HepG2 (cell line): ENCODE measurements at regions not wholly inside any gene's neighbourhood (a gene's known extent, or its start where the extent isn't known, plus 50 kb on each side); places are given as distances from the start of the nearest gene placed in this dataset.

Experiments
- ATAC-seq: fragments of 200-7000 bp; cut with Tn5 transposase; 3 replicates; pipeline ENCODE4 v1.9.1; 2020; ENCODE audit warnings: mild to moderate bottlenecking, moderate library complexity
- BruUV-seq: library from RNA; stranded (reverse); fragments of 400-500 nt; replicated peaks from 2 replicates; lab custom pipeline; 2021; lab: Mats Ljungman, UMichigan
- CTCF ChIA-PET: fragments of 300-600 bp; formaldehyde crosslinking; extraction: SDS; loops from one replicate; lab custom pipeline; 2021; ENCODE audit warnings: low total read pairs, inconsistent platforms, low intra/inter-chr PET ratio; lab: Yijun Ruan, JAX
- POLR2A ChIA-PET: fragments of 350-600 bp; sonication (Branson Sonifier 250); formaldehyde crosslinking; loops from one replicate; lab custom pipeline; 2020; ENCODE audit warnings: antibody characterized with exemption, inconsistent platforms; lab: Yijun Ruan, JAX
- DNase-seq: peaks from one replicate; pipeline ENCODE4 v3.0.0-alpha.2; 2015; ENCODE audit warnings: low spot score
- FAIRE-seq: peaks from 3 replicates; lab custom pipeline; 2011; peaks lifted over from hg19 to GRCh38; lab: Jason Lieb, UNC
- H2AFZ ChIP-seq: one replicate; pipeline ENCODE4 v1.6.1; 2011; ENCODE audit warnings: low read length, inconsistent platforms
- H3K27ac ChIP-seq: fragments of 300-600 bp; 3 replicates; pipeline ENCODE4 v1.8.0; 2011; ENCODE audit warnings: mixed run types, mild to moderate bottlenecking, mixed read lengths, low read length, inconsistent platforms; ENCODE audit not compliant: insufficient read depth; ENCODE audit errors: extremely low read length
- H3K27me3 ChIP-seq, 2 experiments: fragments of 200-600 bp in 1 of 2; 2 replicates in 1 of 2; 3 replicates in 1 of 2; pipeline versions ENCODE4 v1.6.0 to v1.8.0; 2011; ENCODE audit warnings: low read length in 2 of 2, mild to moderate bottlenecking in 2 of 2, moderate library complexity in 2 of 2, inconsistent platforms in 1 of 2; ENCODE audit not compliant: insufficient read depth in 2 of 2, control insufficient read depth in 1 of 2
- H3K36me3 ChIP-seq, 2 experiments: fragments of 200-600 bp in 1 of 2; replicated peaks in 1 of 2; 2 replicates in 1 of 2; 3 replicates in 1 of 2; pipeline versions ENCODE4 v1.5.1 to v1.8.0; 2011; ENCODE audit warnings: low read length in 2 of 2, inconsistent platforms in 1 of 2; ENCODE audit not compliant: insufficient read depth in 2 of 2, control insufficient read depth in 1 of 2
- H3K4me1 ChIP-seq: 2 replicates; pipeline ENCODE4 v1.5.1; 2012; ENCODE audit warnings: low read length, inconsistent platforms; ENCODE audit not compliant: insufficient read depth
- H3K4me2 ChIP-seq: 2 replicates; pipeline ENCODE4 v1.6.0; 2011; ENCODE audit warnings: low read depth, low read length, inconsistent platforms
- H3K4me3 ChIP-seq, 3 experiments: fragments of 200-600 bp in 1 of 3; sonication (generic), shearing (Covaris generic) in 1 of 3; replicated peaks in 1 of 3; 2 replicates each; pipeline ENCODE4 v1.5.1; 2011 to 2016; ENCODE audit warnings: low read length in 3 of 3, inconsistent platforms in 2 of 3, low read depth in 2 of 3, mild to moderate bottlenecking in 2 of 3, control low read depth in 1 of 3, mixed read lengths in 1 of 3; ENCODE audit not compliant: insufficient read depth in 1 of 3
- H3K79me2 ChIP-seq: one replicate; pipeline ENCODE4 v1.6.1; 2011; ENCODE audit warnings: low read length, inconsistent platforms; ENCODE audit not compliant: insufficient read depth
- H3K9ac ChIP-seq: 2 replicates; pipeline ENCODE4 v1.6.0; 2011; ENCODE audit warnings: mild to moderate bottlenecking, low read depth, low read length, inconsistent platforms; ENCODE audit not compliant: insufficient read depth
- H3K9me3 ChIP-seq: 2 replicates; pipeline ENCODE4 v1.5.1; 2012; ENCODE audit warnings: mild to moderate bottlenecking, low read length
- H4K20me1 ChIP-seq: 2 replicates; pipeline ENCODE4 v1.6.0; 2011; ENCODE audit warnings: inconsistent platforms, mild to moderate bottlenecking, low read length, moderate library complexity; ENCODE audit not compliant: insufficient read depth
- DMAP1 ChIP-seq: IDR thresholded peaks from 2 replicates; pipeline ENCODE4 v1.6.1; 2016
- FOXK1 ChIP-seq: sonication (generic); formaldehyde crosslinking; IDR thresholded peaks from 2 replicates; pipeline ENCODE4 v1.4.0; 2020; ENCODE audit warnings: low read depth, missing genetic modification reagents, borderline replicate concordance
- HNF1B ChIP-seq: sonication (generic); formaldehyde crosslinking; IDR thresholded peaks from 2 replicates; pipeline ENCODE4 v1.5.1; 2020; ENCODE audit warnings: mild to moderate bottlenecking, moderate library complexity, missing genetic modification reagents
- MAFG ChIP-seq: sonication (generic); formaldehyde crosslinking; IDR thresholded peaks from 2 replicates; pipeline ENCODE4 v1.5.1; 2020; ENCODE audit warnings: mild to moderate bottlenecking, missing genetic modification reagents
- MIER3 ChIP-seq: IDR thresholded peaks from 2 replicates; pipeline ENCODE4 v1.6.1; 2016; ENCODE audit warnings: missing compliant biosample characterization, borderline replicate concordance
- MTF2 ChIP-seq: sonication (generic); formaldehyde crosslinking; IDR thresholded peaks from 2 replicates; pipeline ENCODE4 v1.5.0; 2020; ENCODE audit warnings: missing genetic modification reagents, borderline replicate concordance
- MZF1 ChIP-seq: sonication (generic); formaldehyde crosslinking; IDR thresholded peaks from 2 replicates; pipeline ENCODE4 v1.8.1; 2023; ENCODE audit warnings: mild to moderate bottlenecking, missing genetic modification reagents, borderline replicate concordance
- NBN ChIP-seq: fragments of 450-650 bp; conservative IDR thresholded peaks from 2 replicates; pipeline ENCODE4 v1.6.1; 2017
- SYNCRIP ChIP-seq: fragments of 200-400 bp; formaldehyde crosslinking; IDR thresholded peaks from 2 replicates; pipeline ENCODE4 v1.6.1; 2018; ENCODE audit warnings: mild to moderate bottlenecking, low read depth, low read length; ENCODE audit not compliant: insufficient read depth
- ZBTB34 ChIP-seq: sonication (generic); formaldehyde crosslinking; IDR thresholded peaks from 2 replicates; pipeline ENCODE4 v1.8.0; 2022; ENCODE audit warnings: mild to moderate bottlenecking, missing genetic modification reagents
- ZBTB42 ChIP-seq: sonication (generic); formaldehyde crosslinking; IDR thresholded peaks from 2 replicates; pipeline ENCODE4 v1.5.0; 2020; ENCODE audit warnings: mild to moderate bottlenecking, missing genetic modification reagents
- ZKSCAN1 ChIP-seq: fragments of 150-350 bp; IDR thresholded peaks from 2 replicates; pipeline ENCODE4 v1.6.1; 2014; ENCODE audit warnings: low read length
- ZSCAN21 ChIP-seq: sonication (generic); formaldehyde crosslinking; IDR thresholded peaks from 2 replicates; pipeline ENCODE4 v1.8.0; 2022; ENCODE audit warnings: mild to moderate bottlenecking, missing genetic modification reagents, moderate library complexity, borderline replicate concordance
- in situ Hi-C: cut with HindIII; loops from 2 replicates; pipeline ENCODE4 v1.10.0; 2017; ENCODE audit warnings: low pct_unique_long_range_greater_than_20kb; ENCODE audit not compliant: extremely low pct_ligation_motif_present
- intact Hi-C: fragments of 100-400 bp; cut with micrococcal nuclease; formaldehyde crosslinking; loops from one replicate; pipeline ENCODE4 v1.10.0; 2022; ENCODE audit not compliant: unreplicated experiment

GRCh38 chr21:27645285-27645684, 678.4 kb upstream of the ADAMTS5 start:
- Histone ChIP-seq H4K20me1 (no peaks in the 10 kb centered on the region), H3K36me3 (no peaks in the 10 kb centered on the region), H3K27ac (no peak overlapping the region), H3K27me3 (no peaks in the 10 kb centered on the region), H3K9me3 (peaks cover 84% of the 10 kb centered on the region)
- ATAC-seq, result no peak
- TF ChIP-seq MAFG (no peak), ZKSCAN1 (no peak), MZF1 (CRISPR knock-in tag) (no peak), ZBTB42 (CRISPR knock-in tag) (no peak), FOXK1 (CRISPR knock-in tag) (no peak), MIER3 (CRISPR knock-in tag) (no peak), ZBTB34 (no peak), MTF2 (CRISPR knock-in tag) (no peak), DMAP1 (CRISPR knock-in tag) (no peak), HNF1B (CRISPR knock-in tag) (no peak), NBN (no peak), SYNCRIP (no peak), ZSCAN21 (CRISPR knock-in tag) (no peak)
- TF ChIP-seq, all 625 proteins: peak for 0
- FAIRE-seq, result no peak
- POLR2A ChIA-PET, result no interaction called here
- no peak for DNase-seq
- no TSS peak for BruUV-seq
- Histone ChIP-seq H3K79me2 (no peaks in the 10 kb centered on the region), H3K4me2 (no peak overlapping the region), H3K4me1 (no peaks in the 10 kb centered on the region), H3K9ac (no peak overlapping the region), H3K4me3 (no peak overlapping the region), H2AFZ (no peak overlapping the region)
- intact Hi-C loops (no loop called here), in situ Hi-C loops (no loop called here)
- CTCF ChIA-PET, result no interaction called here
